Chondrocyte (in vitro differentiated cells): ENCODE measurements at regions not wholly inside any gene's neighbourhood (a gene's known extent, or its start where the extent isn't known, plus 50 kb on each side); places are given as distances from the start of the nearest gene placed in this dataset.

Experiments used
- DNase-seq: peaks from one replicate; pipeline ENCODE4 v3.0.0; 2021; ENCODE audit warnings: mixed read lengths, low spot score
- H3K27ac Mint-ChIP-seq: one replicate; pipeline ENCODE4 v1.8.0; 2021; ENCODE audit warnings: mild to moderate bottlenecking, moderate library complexity, mixed read lengths; ENCODE audit not compliant: unreplicated experiment
- H3K27me3 Mint-ChIP-seq: 2 replicates; pipeline ENCODE4 v1.8.0; 2021; ENCODE audit warnings: low read depth, mixed read lengths
- H3K36me3 Mint-ChIP-seq: 2 replicates; pipeline ENCODE4 v1.8.0; 2021; ENCODE audit warnings: low read depth, mixed read lengths
- H3K4me1 Mint-ChIP-seq: 2 replicates; pipeline ENCODE4 v1.8.0; 2021; ENCODE audit warnings: low read depth, mild to moderate bottlenecking, mixed read lengths
- H3K4me3 Mint-ChIP-seq: one replicate; pipeline ENCODE4 v1.8.0; 2021; ENCODE audit warnings: mild to moderate bottlenecking, moderate library complexity, mixed read lengths; ENCODE audit not compliant: unreplicated experiment
- H3K9me3 Mint-ChIP-seq: 2 replicates; pipeline ENCODE4 v1.8.0; 2021; ENCODE audit warnings: low read depth, mixed read lengths
- TF ChIP-seq, protein P1 (sequence below): fragments of 200-600 bp; sonication (generic); IDR thresholded peaks from 2 replicates; pipeline ENCODE4 v1.5.0; 2021; ENCODE audit warnings: antibody characterized with exemption, mild to moderate bottlenecking, moderate library complexity

DNA sequence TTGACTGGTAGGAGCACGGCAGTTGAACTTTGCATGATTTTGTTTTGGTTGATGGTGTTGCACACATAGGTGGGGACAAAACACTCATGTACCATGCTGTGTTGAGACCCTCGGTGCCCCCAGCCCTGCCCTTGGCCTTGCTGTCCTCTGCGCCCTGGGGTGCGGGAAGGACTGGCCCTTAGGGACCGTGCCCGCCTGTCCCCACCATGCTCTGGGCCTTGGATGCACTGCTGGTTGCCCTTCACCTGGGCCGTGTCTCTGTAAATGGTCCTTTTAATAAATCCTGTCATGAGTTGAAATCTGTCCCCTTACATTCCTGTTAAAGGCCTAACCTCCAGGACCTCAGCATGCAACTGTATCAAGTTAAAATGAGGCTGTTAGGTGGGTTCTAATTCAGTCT, 102.3 kb upstream of the ANO1 start:
- no peaks in the 10 kb centered on the region for H3K36me3 Mint-ChIP-seq
- TF ChIP-seq, protein P1, sequence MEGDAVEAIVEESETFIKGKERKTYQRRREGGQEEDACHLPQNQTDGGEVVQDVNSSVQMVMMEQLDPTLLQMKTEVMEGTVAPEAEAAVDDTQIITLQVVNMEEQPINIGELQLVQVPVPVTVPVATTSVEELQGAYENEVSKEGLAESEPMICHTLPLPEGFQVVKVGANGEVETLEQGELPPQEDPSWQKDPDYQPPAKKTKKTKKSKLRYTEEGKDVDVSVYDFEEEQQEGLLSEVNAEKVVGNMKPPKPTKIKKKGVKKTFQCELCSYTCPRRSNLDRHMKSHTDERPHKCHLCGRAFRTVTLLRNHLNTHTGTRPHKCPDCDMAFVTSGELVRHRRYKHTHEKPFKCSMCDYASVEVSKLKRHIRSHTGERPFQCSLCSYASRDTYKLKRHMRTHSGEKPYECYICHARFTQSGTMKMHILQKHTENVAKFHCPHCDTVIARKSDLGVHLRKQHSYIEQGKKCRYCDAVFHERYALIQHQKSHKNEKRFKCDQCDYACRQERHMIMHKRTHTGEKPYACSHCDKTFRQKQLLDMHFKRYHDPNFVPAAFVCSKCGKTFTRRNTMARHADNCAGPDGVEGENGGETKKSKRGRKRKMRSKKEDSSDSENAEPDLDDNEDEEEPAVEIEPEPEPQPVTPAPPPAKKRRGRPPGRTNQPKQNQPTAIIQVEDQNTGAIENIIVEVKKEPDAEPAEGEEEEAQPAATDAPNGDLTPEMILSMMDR: no peak
- no peaks in the 10 kb centered on the region for H3K9me3 Mint-ChIP-seq
- no peaks in the 10 kb centered on the region for H3K27me3 Mint-ChIP-seq
- DNase-seq: no peak
- H3K4me3 Mint-ChIP-seq: no peak overlapping the region
- no peaks in the 10 kb centered on the region for H3K4me1 Mint-ChIP-seq
- no peak overlapping the region for H3K27ac Mint-ChIP-seq

DNA sequence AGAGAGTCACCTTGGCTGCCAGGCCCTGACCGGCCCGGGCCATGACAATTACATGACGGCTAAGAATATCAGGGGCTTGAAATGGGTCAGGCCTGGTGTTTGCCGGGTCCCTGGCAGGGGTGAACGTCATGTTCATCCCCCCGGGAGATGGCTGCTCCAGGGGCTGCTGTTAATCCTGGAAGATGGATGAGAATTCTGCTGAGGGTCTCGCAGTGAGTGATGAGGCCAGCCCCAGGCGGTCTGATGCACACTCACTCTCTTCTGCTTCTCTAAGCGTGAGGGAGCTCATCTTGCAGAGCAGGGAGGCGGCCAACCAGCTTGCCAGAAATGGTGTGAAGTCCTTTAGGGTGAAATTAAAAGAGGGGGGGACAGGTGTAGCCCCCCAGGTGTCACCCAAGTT, 101.3 kb upstream of the ANO1 start:
- TF ChIP-seq, protein P1: no peak
- H3K4me3 Mint-ChIP-seq: no peak overlapping the region
- no peaks in the 10 kb centered on the region for H3K9me3 Mint-ChIP-seq
- H3K27ac Mint-ChIP-seq: no peak overlapping the region
- no peak for DNase-seq
- H3K27me3 Mint-ChIP-seq: peaks cover 5% of the 10 kb centered on the region
- no peaks in the 10 kb centered on the region for H3K4me1 Mint-ChIP-seq
- H3K36me3 Mint-ChIP-seq: no peaks in the 10 kb centered on the region

DNA sequence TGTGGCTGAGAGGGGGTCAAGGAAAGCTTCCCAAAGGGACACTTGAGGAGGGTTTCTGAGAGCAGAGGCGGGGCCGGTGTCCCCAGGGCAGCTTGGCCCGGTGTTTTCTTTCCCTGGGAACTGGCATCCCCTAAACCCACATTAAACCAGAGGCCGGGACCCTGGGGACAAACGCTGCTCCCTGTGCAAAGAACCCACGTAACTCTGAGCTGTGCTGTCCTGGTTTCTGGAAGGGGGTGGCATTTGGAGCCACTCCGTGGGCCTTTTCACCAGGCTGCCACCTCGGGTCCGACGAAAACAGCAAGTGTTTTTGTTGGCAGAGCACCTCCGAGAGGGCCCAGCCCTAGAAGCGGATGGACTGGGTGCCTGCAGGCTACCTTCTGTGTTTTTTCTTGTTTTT, 100.2 kb upstream of the ANO1 start:
- no peaks in the 10 kb centered on the region for H3K4me1 Mint-ChIP-seq
- no peak overlapping the region for H3K27ac Mint-ChIP-seq
- peaks cover 10% of the 10 kb centered on the region for H3K27me3 Mint-ChIP-seq
- TF ChIP-seq, protein P1: no peak
- no peaks in the 10 kb centered on the region for H3K9me3 Mint-ChIP-seq
- no peak for DNase-seq
- no peak overlapping the region for H3K4me3 Mint-ChIP-seq
- H3K36me3 Mint-ChIP-seq: no peaks in the 10 kb centered on the region

DNA sequence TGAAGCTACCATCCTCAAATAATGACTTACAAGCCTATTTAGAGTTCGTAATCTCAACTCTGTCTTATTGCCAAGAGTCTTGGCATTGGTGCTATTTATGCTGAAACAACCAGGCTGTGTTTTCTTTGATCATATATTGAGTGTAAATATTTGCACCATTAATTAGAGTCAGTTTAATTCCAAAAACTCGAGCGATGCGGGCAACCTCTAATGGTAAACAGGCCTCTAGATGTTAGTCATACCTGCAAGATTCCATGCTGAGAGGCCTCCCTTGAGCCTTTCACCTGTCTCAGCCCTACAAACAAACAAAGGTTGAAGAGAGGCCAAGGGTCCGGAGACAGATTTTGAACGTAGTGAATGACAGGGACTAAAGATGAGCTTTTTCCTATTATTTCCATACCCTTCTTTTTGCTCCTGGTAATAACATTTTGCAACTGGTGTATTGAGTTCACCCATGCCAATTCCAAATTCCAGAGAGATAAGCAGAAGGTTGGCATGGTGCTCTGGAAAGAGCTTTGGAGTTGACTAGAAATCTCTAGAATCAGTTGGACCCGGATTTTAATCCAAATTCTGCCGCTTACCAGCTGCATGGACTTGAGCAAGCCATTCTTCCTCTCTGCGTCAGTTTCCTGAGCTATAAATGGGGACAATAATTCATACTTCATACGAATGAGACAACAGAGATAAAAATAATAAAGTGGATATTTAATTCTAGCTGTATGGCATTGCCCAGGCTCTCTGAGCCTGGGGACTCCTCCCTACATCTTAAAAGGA, 99.1 kb upstream of the ANO1 start:
- TF ChIP-seq, protein P1: no peak
- Mint-ChIP-seq H3K36me3 (no peaks in the 10 kb centered on the region), H3K27me3 (peaks cover 17% of the 10 kb centered on the region), H3K4me3 (no peak overlapping the region), H3K27ac (no peak overlapping the region), H3K9me3 (no peaks in the 10 kb centered on the region), H3K4me1 (peaks cover 7% of the 10 kb centered on the region)
- DNase-seq: no peak

DNA sequence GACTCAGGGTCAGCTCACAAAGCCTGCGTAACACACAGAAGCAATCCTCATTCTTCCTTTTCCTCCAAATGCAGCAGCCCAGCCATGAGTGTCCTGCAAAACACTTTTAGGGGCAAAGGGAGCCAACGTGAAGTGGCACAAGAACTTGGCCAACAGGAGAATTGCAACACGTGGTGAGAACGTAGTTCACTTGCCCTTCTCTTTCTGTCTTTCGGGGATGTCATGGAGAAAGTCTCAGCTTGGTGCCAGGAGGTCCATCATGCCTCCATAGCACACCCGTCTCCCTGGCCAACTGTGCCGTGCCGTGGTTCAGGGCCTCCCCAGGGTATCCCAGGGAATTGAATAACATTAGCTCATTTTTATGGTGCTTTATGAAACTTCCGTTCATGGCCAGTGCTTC, 98.5 kb upstream of the ANO1 start:
- Mint-ChIP-seq H3K27me3 (peaks cover 23% of the 10 kb centered on the region), H3K4me1 (peaks cover 13% of the 10 kb centered on the region), H3K4me3 (no peak overlapping the region), H3K36me3 (no peaks in the 10 kb centered on the region), H3K27ac (no peak overlapping the region), H3K9me3 (no peaks in the 10 kb centered on the region)
- DNase-seq: no peak
- TF ChIP-seq, protein P1: no peak
